Esophagus muscularis mucosa (tissue), 3 donors: ENCODE measurements at regions not wholly inside any gene's neighbourhood (a gene's known extent, or its start where the extent isn't known, plus 50 kb on each side); places are given as distances from the start of the nearest gene placed in this dataset.

ENCODE experiments used
- EP300 ChIP-seq: sonication (generic); formaldehyde crosslinking; IDR thresholded peaks from one replicate; pipeline ENCODE4 v1.6.1; 2017; ENCODE audit warnings: antibody characterized with exemption
- POLR2AphosphoS5 ChIP-seq, 2 donors: sonication (generic); formaldehyde crosslinking; IDR thresholded peaks; one replicate each; pipeline ENCODE4 v1.6.1; 2017; ENCODE audit warnings: antibody characterized with exemption in 2 of 2

DNA sequence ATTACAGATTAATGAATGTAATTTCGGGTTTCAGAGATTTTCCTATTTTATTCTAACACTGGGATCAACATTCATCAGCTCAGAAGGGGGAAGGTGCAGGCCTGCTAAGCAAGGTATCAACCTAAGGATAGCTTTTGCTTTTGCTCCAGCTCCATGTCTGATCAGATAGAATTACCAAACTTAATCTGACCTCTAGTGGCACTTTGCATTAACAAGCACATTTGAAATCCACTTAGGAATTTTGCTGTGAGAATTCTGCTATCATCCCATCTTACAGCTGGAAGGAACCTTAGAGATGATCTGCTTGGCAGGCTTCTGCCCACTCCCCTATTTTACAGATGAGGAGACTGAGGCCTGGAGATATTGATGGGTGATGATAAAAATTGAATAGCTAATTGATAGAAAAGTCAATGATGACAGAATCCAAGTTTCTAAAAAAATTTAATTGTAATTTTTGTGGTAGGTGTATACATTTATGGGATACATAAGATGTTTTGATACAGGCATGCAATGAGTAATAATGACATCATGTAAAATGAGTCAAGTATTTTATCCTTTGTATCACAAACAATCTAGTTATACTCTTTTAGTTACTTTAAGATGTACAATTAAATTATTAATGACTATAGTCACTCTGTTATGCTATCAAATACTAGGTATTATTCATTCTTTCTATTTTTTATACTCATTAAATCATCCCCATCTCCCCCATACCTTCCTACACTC is 209.2 kb upstream of the ZPLD1 start:
- peak in 1 of 2 donors; percentile 13 for TF ChIP-seq POLR2AphosphoS5 (IDR thresholded peaks at IDR 0.05)
- TF ChIP-seq EP300, result no peak
